Cardiac muscle cell (in vitro differentiated cells and primary cell): ENCODE measurements at regions not wholly inside any gene's neighbourhood (a gene's known extent, or its start where the extent isn't known, plus 50 kb on each side); places are given as distances from the start of the nearest gene placed in this dataset.

Experiments
- DNase-seq, 2 donors: peaks; one replicate each; pipeline versions ENCODE4 v3.0.0 to v3.0.0-alpha.2; 2010 to 2017; ENCODE audit warnings: low read depth in 1 of 2, low spot score in 1 of 2
- H3K27ac ChIP-seq: fragments of 200-600 bp; sonication (generic); 2 replicates; pipeline ENCODE4 v1.5.1; 2016
- H3K27me3 ChIP-seq: fragments of 200-600 bp; sonication (generic); 2 replicates; pipeline ENCODE4 v1.6.0; 2016; ENCODE audit warnings: control low read depth
- H3K36me3 ChIP-seq: fragments of 200-600 bp; sonication (generic); 2 replicates; pipeline ENCODE4 v1.5.1; 2016; ENCODE audit warnings: control low read depth
- H3K4me1 ChIP-seq: fragments of 200-600 bp; sonication (generic); 2 replicates; pipeline ENCODE4 v1.8.1; 2017; ENCODE audit warnings: low read depth, mild to moderate bottlenecking, mixed run types
- H3K4me3 ChIP-seq: fragments of 200-600 bp; sonication (generic); 2 replicates; pipeline ENCODE4 v1.5.1; 2016; ENCODE audit warnings: mild to moderate bottlenecking
- H3K9me3 ChIP-seq: fragments of 200-600 bp; sonication (generic); 2 replicates; pipeline ENCODE4 v1.5.1; 2017; ENCODE audit warnings: low read depth, mild to moderate bottlenecking, control low read depth
- CTCF ChIP-seq: IDR thresholded peaks from 2 replicates; pipeline ENCODE4 v1.5.1; 2012; ENCODE audit warnings: low read depth, mild to moderate bottlenecking, low read length

DNA sequence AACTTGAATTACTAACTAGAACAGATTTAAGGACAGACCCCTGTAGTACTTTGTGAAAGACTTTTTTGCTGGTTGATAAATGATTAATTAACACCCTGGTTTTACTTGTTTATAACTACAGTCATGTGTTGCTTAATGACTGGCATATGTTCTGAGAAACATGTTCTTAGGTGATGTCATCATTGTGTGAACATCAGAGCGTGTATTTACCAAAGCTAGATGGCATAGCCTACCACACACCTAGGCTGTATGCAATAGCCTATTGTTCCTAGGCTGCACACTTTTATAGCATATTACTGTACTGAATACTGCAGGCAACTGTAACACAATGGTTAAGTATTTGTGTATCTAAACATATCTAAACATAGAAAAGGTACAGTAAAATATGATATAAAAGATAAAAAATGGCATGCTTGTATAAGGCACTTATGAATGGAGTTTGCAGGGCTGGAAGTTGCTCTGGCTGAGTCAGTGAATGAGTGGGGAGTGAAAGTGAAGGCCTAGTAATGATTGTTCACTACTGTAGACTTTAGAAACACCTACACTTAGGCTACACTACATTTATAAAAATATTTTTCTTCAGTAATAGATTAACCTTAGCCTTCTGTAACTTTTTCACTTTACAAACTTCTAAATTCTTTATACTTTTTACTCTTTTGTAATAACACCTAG, 260.3 kb downstream of the KCNRG start:
- H3K4me1 ChIP-seq = no peaks in the 10 kb centered on the region
- TF ChIP-seq CTCF = no peak
- no peak for DNase-seq
- no peaks in the 10 kb centered on the region for H3K27me3 ChIP-seq
- no peaks in the 10 kb centered on the region for H3K9me3 ChIP-seq
- H3K4me3 ChIP-seq = no peak overlapping the region
- no peak overlapping the region for H3K27ac ChIP-seq
- H3K36me3 ChIP-seq = no peaks in the 10 kb centered on the region

DNA sequence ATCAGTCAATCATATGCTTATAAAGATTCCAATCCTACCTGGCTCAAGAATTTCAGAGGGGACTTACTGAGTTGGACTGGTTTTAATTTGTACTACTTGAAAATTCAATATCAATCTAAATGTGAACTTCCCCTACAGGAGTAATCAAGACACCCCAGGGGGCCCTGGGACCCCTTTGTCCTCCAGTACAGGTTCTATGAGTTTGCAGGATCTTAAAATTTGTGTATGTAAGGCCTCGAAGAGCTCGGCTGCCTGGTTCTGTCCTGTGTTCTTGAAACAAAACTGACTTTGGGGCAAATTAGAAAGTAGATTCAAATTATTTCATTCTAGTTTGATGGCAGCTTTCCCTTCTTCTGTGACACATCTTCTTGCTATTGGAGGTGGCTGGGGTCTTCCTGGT, 261.3 kb downstream of the KCNRG start:
- Histone ChIP-seq H3K9me3 (no peaks in the 10 kb centered on the region), H3K36me3 (no peaks in the 10 kb centered on the region), H3K27ac (no peak overlapping the region), H3K27me3 (no peaks in the 10 kb centered on the region), H3K4me1 (no peaks in the 10 kb centered on the region), H3K4me3 (no peak overlapping the region)
- TF ChIP-seq CTCF = no peak
- no peak for DNase-seq

- no peak overlapping the region for H3K4me3 ChIP-seq
- no peak for DNase-seq
- TF ChIP-seq CTCF = no peak
- no peaks in the 10 kb centered on the region for H3K4me1 ChIP-seq
- H3K36me3 ChIP-seq = no peaks in the 10 kb centered on the region
- H3K27me3 ChIP-seq = no peaks in the 10 kb centered on the region
- no peak overlapping the region for H3K27ac ChIP-seq
- no peaks in the 10 kb centered on the region for H3K9me3 ChIP-seq
These were observed 261.9 kb downstream of the KCNRG start for GRCh38 chr13:50277127-50277526.

DNA sequence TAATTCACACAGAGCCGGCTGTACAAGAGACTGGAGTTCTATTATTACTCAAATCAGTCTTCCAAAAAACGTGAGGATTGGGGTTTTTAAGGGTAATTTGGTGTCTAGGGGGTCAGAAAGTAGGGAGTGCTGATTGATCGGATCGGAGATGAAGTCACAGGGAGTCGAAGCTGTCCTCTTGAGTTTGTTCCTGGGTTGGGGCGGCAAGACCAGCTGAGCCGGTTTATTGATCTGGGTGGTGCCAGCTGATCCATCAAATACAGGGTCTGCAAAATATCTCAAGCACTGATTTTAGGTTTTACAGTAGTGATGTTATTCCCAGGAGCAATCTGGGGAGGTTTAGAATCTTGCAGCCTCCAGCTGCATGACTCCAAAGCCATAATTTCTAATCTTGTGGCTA, 262.7 kb downstream of the KCNRG start:
- Histone ChIP-seq H3K4me3 (no peak overlapping the region), H3K9me3 (no peaks in the 10 kb centered on the region), H3K27me3 (no peaks in the 10 kb centered on the region), H3K36me3 (no peaks in the 10 kb centered on the region), H3K27ac (no peak overlapping the region), H3K4me1 (no peaks in the 10 kb centered on the region)
- no peak for DNase-seq
- no peak for TF ChIP-seq CTCF

DNA sequence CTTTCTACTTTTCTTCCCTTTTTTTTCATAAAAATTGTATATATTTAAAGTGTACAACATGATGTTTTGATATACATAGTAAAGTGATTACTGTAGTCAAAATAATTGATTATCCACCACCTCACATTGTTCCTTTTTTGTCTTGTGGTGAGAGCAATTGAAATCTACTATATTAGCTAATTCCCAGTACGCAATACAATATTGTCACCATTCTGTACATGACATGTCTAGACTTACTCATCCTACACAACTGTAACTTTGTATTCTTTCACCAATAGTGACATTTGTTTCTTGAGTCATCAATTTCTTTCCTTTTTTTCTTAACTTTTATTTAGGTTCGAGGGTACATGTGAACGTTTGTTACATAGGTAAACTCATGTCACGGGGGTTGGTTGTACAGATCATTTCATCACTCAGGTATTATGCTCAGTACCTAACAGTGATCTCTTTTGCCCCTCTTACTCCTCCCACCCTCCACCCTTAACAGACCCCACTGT, 265.2 kb downstream of the KCNRG start:
- Histone ChIP-seq H3K27me3 (no peaks in the 10 kb centered on the region), H3K27ac (no peak overlapping the region)
- no peak for TF ChIP-seq CTCF

DNA sequence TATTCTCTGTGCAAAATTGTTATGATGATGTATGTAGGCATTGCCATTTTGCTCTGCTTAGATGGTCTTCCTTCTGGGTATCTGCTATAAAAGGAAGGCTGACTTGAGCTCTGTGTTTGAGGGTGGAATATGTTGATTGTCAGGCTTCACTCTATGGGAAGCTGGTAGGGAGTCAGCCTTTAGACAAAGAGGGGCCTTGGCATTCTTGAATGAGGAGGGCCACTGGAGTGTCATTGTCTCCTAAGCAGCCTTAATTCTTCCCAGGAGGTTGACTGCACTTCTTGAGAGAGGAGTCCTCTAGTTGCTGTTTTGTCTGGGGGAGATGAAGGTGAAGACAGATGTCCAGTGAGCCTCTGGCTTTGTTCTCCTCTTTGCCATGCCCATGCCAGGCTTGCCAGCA, 266.8 kb downstream of the KCNRG start:
- Histone ChIP-seq H3K9me3 (no peaks in the 10 kb centered on the region), H3K27me3 (no peaks in the 10 kb centered on the region), H3K36me3 (no peaks in the 10 kb centered on the region), H3K27ac (no peak overlapping the region), H3K4me3 (no peak overlapping the region), H3K4me1 (peaks cover 10% of the 10 kb centered on the region)
- no peak for DNase-seq
- no peak for TF ChIP-seq CTCF

More for the DNA sequence above, 265.2 kb downstream of the KCNRG start:
- H3K9me3 ChIP-seq = no peaks in the 10 kb centered on the region
- no peak overlapping the region for H3K4me3 ChIP-seq
- no peaks in the 10 kb centered on the region for H3K4me1 ChIP-seq
- no peaks in the 10 kb centered on the region for H3K36me3 ChIP-seq
- no peak for DNase-seq
